ENCODE measurements at regions not wholly inside any gene's neighbourhood (a gene's known extent, or its start where the extent isn't known, plus 50 kb on each side); places are given as distances from the start of the nearest gene placed in this dataset.
A peak's percentile ranks its signal among the peaks of the same experiment; 100 is the strongest.

- no peak for TF ChIP-seq POLR2A (IDR thresholded peaks at IDR 0.05)
- peak in 4 of 6 experiments; percentile 49 to 51 (median 51) for TF ChIP-seq CTCF (IDR thresholded peaks at IDR 0.05)
- H3K27ac ChIP-seq, result no peak overlapping the region
- no peaks in the 10 kb centered on the region for H3K4me1 ChIP-seq
- 80 to 86% methylated on average over 3 of the region's 3 CpGs for WGBS, 2 donors
- DNase-seq, result peak; percentile 40 to 59
- no peaks in the 10 kb centered on the region for H3K9me3 ChIP-seq
- no peaks in the 10 kb centered on the region for H3K27me3 ChIP-seq
- no peak overlapping the region for H3K4me3 ChIP-seq (replicated peaks in 1 of 3)
- intact Hi-C loops (cut with DNase I), result no loop called here
- no peaks in the 10 kb centered on the region for H3K36me3 ChIP-seq
Observed at GRCh38 chr12:78470354-78471195, 394.0 kb upstream of the SYT1 start.

GRCh38 chr12:78473136-78473535 is 391.4 kb upstream of the SYT1 start:
- H3K27me3 ChIP-seq, result no peaks in the 10 kb centered on the region
- WGBS, 2 donors, result 43% methylated on average over 2 of the region's 2 CpGs

DNA sequence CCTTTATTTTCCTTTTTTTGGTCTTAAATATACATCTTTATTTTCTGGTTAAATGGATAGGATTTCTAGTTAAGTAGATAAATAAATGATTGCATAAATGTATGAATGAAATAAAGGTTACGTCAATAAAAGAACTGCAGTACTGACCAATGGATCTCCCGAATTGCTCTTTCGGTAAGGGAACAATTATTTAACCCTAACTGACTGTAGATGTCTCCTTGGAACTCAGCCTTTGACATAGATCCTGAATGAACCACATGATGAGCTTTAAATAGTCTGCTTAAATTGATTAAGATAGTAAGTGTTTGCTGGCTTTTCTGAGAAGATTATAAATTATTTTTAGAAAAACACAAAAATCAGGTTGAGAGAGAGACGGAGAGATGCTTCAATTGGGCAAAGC is 391.0 kb upstream of the SYT1 start:
- H3K4me1 ChIP-seq, result no peaks in the 10 kb centered on the region
- DNase-seq, result no peak
- H3K4me3 ChIP-seq (replicated peaks in 1 of 3), result no peak overlapping the region
- intact Hi-C loops (cut with DNase I), result no loop called here
- no peaks in the 10 kb centered on the region for H3K9me3 ChIP-seq
- no peaks in the 10 kb centered on the region for H3K27me3 ChIP-seq
- no peaks in the 10 kb centered on the region for H3K36me3 ChIP-seq
- H3K27ac ChIP-seq, result no peak overlapping the region
- WGBS, 2 donors, result 80 to 86% methylated on average over 4 of the region's 4 CpGs
- TF ChIP-seq CTCF (IDR thresholded peaks at IDR 0.05), result no peak

More at GRCh38 chr12:78473136-78473535, 391.4 kb upstream of the SYT1 start:
- DNase-seq, result no peak
- Histone ChIP-seq H3K4me1 (no peaks in the 10 kb centered on the region), H3K9me3 (no peaks in the 10 kb centered on the region), H3K36me3 (no peaks in the 10 kb centered on the region), H3K27ac (no peak overlapping the region), H3K4me3 (replicated peaks in 1 of 3) (no peak overlapping the region)
- TF ChIP-seq CTCF (IDR thresholded peaks at IDR 0.05) (no peak), POLR2A (IDR thresholded peaks at IDR 0.05) (no peak)
- intact Hi-C loops (cut with DNase I), result no loop called here

DNA sequence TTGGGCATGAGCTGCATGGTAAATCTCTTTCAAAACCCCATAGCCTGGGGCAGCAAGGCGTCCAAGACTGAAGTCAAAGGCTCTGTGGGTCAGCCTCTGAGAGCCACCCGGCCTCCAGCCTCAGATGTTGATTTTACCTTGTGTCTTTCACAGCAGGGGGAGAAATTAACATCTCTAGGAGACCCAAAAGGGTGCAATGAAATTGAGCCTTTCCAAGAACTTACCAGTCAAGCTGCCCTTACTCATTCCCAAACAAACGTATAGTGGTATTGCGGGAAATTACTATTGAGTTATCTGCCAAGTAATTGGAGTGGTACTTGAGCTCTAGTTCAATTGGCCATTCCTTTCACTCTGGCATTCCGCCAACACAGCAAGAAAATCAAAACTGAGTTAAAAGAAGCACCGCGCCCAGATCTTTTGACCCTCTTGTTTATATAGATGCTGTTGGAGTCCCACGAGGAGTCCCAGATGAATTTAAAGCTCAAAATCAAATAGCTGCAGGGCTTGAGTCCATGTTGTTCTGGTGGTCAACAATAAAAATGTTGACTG is 380.7 kb upstream of the SYT1 start:
- Histone ChIP-seq H3K27me3 (no peaks in the 10 kb centered on the region), H3K4me3 (replicated peaks in 1 of 3) (no peak overlapping the region), H3K27ac (no peak overlapping the region), H3K9me3 (no peaks in the 10 kb centered on the region), H3K36me3 (no peaks in the 10 kb centered on the region), H3K4me1 (peaks cover 5 to 12% of the 10 kb centered on the region in 2 donors)
- WGBS, 2 donors, result 30 to 41% methylated on average over 8 of the region's 8 CpGs
- no peak for TF ChIP-seq POLR2A (IDR thresholded peaks at IDR 0.05)
- no peak for TF ChIP-seq CTCF (IDR thresholded peaks at IDR 0.05)
- peak; percentile 44 to 45 for DNase-seq
- intact Hi-C loops (cut with DNase I), result no loop called here

DNA sequence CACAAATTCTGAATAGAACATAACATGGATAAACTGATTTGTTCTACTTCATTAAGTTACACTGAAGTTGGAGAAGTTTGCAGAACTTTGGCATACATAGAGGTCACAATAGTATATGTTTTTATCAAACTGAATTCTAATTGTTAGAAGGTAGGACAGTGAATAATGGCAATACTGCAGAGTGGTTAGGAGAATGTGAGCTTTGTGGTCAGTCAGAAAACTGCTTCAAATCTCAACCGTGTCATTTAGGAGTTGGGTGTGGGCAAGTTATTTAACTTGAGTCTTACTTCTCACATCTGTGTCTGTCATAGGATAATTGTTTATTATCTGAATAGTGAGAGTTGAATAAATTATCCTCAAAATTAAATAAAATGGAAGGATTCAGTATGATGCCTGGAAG is 374.6 kb upstream of the SYT1 start:
- TF ChIP-seq POLR2A (IDR thresholded peaks at IDR 0.05), result no peak
- TF ChIP-seq CTCF (IDR thresholded peaks at IDR 0.05), result no peak
- WGBS, 2 donors, result 71 to 78% methylated on average over 1 of the region's 1 CpG

More for the DNA sequence above, 374.6 kb upstream of the SYT1 start:
- no peaks in the 10 kb centered on the region for H3K4me1 ChIP-seq
- no peaks in the 10 kb centered on the region for H3K27me3 ChIP-seq
- H3K9me3 ChIP-seq, result no peaks in the 10 kb centered on the region
- no peak for DNase-seq
- H3K4me3 ChIP-seq (replicated peaks in 1 of 3), result no peak overlapping the region
- no peak overlapping the region for H3K27ac ChIP-seq
- H3K36me3 ChIP-seq, result no peaks in the 10 kb centered on the region
- intact Hi-C loops (cut with DNase I), result no loop called here

Measured in thyroid gland (tissue), 4 donors.